ENCODE measurements at regions not wholly inside any gene's neighbourhood (a gene's known extent, or its start where the extent isn't known, plus 50 kb on each side); places are given as distances from the start of the nearest gene placed in this dataset.

DNA sequence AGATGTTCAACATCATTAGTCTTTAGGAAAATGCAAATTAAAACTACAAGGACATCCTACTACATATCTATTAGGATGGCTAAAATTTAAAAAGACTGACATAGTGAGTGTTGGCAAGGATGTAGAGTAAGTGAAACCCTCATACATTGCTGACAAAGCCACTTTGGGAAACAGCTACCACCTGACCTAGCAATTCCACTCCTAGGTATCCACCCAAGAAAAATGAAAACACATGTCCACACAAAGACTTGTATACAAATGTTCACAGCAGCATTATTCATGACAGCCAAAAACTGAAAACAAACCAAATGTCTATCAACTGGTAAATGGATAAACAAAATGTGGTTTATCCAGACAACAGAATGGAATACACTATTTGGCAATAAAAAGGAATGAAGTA lies 51.7 kb upstream of the DOCK9 start:
- TF ChIP-seq, protein P1, sequence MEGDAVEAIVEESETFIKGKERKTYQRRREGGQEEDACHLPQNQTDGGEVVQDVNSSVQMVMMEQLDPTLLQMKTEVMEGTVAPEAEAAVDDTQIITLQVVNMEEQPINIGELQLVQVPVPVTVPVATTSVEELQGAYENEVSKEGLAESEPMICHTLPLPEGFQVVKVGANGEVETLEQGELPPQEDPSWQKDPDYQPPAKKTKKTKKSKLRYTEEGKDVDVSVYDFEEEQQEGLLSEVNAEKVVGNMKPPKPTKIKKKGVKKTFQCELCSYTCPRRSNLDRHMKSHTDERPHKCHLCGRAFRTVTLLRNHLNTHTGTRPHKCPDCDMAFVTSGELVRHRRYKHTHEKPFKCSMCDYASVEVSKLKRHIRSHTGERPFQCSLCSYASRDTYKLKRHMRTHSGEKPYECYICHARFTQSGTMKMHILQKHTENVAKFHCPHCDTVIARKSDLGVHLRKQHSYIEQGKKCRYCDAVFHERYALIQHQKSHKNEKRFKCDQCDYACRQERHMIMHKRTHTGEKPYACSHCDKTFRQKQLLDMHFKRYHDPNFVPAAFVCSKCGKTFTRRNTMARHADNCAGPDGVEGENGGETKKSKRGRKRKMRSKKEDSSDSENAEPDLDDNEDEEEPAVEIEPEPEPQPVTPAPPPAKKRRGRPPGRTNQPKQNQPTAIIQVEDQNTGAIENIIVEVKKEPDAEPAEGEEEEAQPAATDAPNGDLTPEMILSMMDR (IDR thresholded peaks at IDR 0.05) = no peak
- TF ChIP-seq, protein P2, sequence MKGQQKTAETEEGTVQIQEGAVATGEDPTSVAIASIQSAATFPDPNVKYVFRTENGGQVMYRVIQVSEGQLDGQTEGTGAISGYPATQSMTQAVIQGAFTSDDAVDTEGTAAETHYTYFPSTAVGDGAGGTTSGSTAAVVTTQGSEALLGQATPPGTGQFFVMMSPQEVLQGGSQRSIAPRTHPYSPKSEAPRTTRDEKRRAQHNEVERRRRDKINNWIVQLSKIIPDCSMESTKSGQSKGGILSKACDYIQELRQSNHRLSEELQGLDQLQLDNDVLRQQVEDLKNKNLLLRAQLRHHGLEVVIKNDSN (CRISPR knock-in tag; IDR thresholded peaks at IDR 0.05) = no peak
- TF ChIP-seq FOXJ3 (CRISPR knock-in tag; IDR thresholded peaks at IDR 0.05; ENCODE audit: borderline replicate concordance) (no peak), HMGA2 (CRISPR knock-in tag; IDR thresholded peaks at IDR 0.05) (no peak), PRRX2 (CRISPR knock-in tag; IDR thresholded peaks at IDR 0.05) (no peak)

All from WTC11 (cell line).